ENCODE measurements at regions not wholly inside any gene's neighbourhood (a gene's known extent, or its start where the extent isn't known, plus 50 kb on each side); places are given as distances from the start of the nearest gene placed in this dataset.

DNA sequence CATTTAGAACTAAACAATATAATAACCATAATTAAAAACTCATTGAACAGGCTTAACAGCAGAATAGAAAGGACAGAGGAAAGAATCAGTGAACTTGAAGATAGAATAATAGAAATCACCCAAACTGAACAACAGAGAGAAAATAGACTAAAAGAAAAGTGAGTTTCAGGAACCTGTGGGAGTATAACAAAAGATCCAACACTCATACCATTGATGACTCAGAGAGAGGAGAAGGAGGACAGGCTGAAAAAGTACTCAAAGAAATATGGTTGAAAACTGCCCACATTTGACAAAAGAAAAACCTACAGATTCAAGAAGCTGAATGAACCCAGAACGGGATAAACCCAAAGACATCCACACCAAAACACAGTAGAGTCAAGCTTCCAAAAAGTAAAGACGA lies 54.2 kb upstream of the FMNL2 start:
- ATAC-seq (ENCODE audit: low read depth) (no peak), DNase-seq (ENCODE audit: low spot score) (no peak)
- Histone ChIP-seq H3K27ac (ENCODE audit: poor library complexity, severe bottlenecking) (no peak overlapping the region), H3K9me3 (ENCODE audit: severe bottlenecking) (no peaks in the 10 kb centered on the region), H3K27me3 (ENCODE audit: insufficient read depth, poor library complexity, severe bottlenecking) (no peaks in the 10 kb centered on the region), H3K4me1 (ENCODE audit: insufficient read depth, poor library complexity, severe bottlenecking) (no peaks in the 10 kb centered on the region), H3K36me3 (ENCODE audit: low read depth) (no peaks in the 10 kb centered on the region), H3K4me3 (ENCODE audit: severe bottlenecking) (no peak overlapping the region)
- TF ChIP-seq, protein P1, sequence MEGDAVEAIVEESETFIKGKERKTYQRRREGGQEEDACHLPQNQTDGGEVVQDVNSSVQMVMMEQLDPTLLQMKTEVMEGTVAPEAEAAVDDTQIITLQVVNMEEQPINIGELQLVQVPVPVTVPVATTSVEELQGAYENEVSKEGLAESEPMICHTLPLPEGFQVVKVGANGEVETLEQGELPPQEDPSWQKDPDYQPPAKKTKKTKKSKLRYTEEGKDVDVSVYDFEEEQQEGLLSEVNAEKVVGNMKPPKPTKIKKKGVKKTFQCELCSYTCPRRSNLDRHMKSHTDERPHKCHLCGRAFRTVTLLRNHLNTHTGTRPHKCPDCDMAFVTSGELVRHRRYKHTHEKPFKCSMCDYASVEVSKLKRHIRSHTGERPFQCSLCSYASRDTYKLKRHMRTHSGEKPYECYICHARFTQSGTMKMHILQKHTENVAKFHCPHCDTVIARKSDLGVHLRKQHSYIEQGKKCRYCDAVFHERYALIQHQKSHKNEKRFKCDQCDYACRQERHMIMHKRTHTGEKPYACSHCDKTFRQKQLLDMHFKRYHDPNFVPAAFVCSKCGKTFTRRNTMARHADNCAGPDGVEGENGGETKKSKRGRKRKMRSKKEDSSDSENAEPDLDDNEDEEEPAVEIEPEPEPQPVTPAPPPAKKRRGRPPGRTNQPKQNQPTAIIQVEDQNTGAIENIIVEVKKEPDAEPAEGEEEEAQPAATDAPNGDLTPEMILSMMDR (IDR thresholded peaks at IDR 0.05; ENCODE audit: poor library complexity, severe bottlenecking), result no peak

DNA sequence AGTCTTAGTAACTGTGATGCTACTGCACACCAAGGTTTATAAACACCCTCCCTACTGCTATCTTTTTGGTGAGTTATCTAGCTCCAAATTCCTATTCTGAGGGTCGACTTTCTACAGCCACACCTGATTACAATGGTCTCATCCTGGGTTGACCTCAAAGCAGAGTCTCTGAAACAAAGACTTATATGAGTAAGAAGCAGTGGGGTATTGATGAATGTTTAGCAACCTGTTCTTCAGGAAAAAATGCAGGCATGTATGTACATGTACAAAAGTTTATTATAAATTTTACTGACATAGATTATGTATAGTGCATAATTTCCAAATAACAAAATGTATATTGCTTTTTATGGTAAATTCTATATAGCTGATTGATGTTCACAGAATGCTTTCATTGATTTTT lies 51.6 kb upstream of the FMNL2 start:
- Histone ChIP-seq H3K36me3 (ENCODE audit: low read depth) (no peaks in the 10 kb centered on the region), H3K27me3 (ENCODE audit: insufficient read depth, poor library complexity, severe bottlenecking) (no peaks in the 10 kb centered on the region), H3K4me3 (ENCODE audit: severe bottlenecking) (no peak overlapping the region), H3K9me3 (ENCODE audit: severe bottlenecking) (no peaks in the 10 kb centered on the region), H3K27ac (ENCODE audit: poor library complexity, severe bottlenecking) (no peak overlapping the region), H3K4me1 (ENCODE audit: insufficient read depth, poor library complexity, severe bottlenecking) (no peaks in the 10 kb centered on the region)
- DNase-seq (ENCODE audit: low spot score), result no peak
- no peak for ATAC-seq (ENCODE audit: low read depth)
- TF ChIP-seq, protein P1 (IDR thresholded peaks at IDR 0.05; ENCODE audit: poor library complexity, severe bottlenecking), result no peak

DNA sequence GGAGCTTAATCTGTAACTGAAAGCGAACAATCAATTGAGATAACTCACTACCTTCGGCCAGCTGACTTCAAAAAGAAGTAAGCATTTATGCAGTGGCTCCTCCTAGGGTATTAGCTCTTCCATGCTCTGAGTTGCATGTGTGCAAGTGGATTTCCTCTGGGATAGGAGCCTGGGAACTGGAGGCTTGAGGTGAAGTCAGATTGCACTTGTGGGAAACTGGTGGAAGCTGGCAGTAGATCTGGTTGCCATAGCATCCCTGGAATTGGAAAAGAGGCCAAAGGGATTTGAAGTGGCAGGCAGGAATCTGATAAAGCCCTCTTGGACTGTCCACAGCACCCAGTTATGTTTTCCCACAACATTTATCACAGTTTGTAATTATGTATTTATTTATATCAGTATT lies 50.6 kb upstream of the FMNL2 start:
- H3K9me3 ChIP-seq (ENCODE audit: severe bottlenecking), result no peaks in the 10 kb centered on the region
- H3K36me3 ChIP-seq (ENCODE audit: low read depth), result no peaks in the 10 kb centered on the region
- no peak overlapping the region for H3K4me3 ChIP-seq (ENCODE audit: severe bottlenecking)
- ATAC-seq (ENCODE audit: low read depth) (no peak), DNase-seq (ENCODE audit: low spot score) (no peak)
- H3K27ac ChIP-seq (ENCODE audit: poor library complexity, severe bottlenecking), result no peak overlapping the region
- TF ChIP-seq, protein P1 (IDR thresholded peaks at IDR 0.05; ENCODE audit: poor library complexity, severe bottlenecking), result no peak
- no peaks in the 10 kb centered on the region for H3K4me1 ChIP-seq (ENCODE audit: insufficient read depth, poor library complexity, severe bottlenecking)
- H3K27me3 ChIP-seq (ENCODE audit: insufficient read depth, poor library complexity, severe bottlenecking), result no peaks in the 10 kb centered on the region
